GM23248 (cell line): ENCODE measurements at regions not wholly inside any gene's neighbourhood (a gene's known extent, or its start where the extent isn't known, plus 50 kb on each side); places are given as distances from the start of the nearest gene placed in this dataset.

Experiments
- DNase-seq: peaks from one replicate; pipeline ENCODE4 v3.0.0-alpha.2; 2015
- H2AFZ ChIP-seq: fragments of 200-600 bp; sonication (generic); 2 replicates; pipeline ENCODE4 v1.6.1; 2016; ENCODE audit warnings: antibody characterized with exemption
- H3F3A ChIP-seq: fragments of 200-600 bp; sonication (generic); 2 replicates; pipeline ENCODE4 v1.6.1; 2016; ENCODE audit warnings: mild to moderate bottlenecking, antibody characterized with exemption, mixed run types; ENCODE audit not compliant: insufficient read depth
- H3K27ac ChIP-seq: fragments of 200-600 bp; sonication (generic); 2 replicates; pipeline ENCODE4 v1.5.1; 2016; ENCODE audit warnings: mild to moderate bottlenecking
- H3K27me3 ChIP-seq: fragments of 200-600 bp; sonication (generic); replicated peaks from 2 replicates; pipeline ENCODE4 v1.6.1; 2016; ENCODE audit warnings: mild to moderate bottlenecking; ENCODE audit not compliant: insufficient read depth
- H3K36me3 ChIP-seq: fragments of 200-600 bp; sonication (generic); 2 replicates; pipeline ENCODE4 v1.6.1; 2016; ENCODE audit warnings: low read depth, mild to moderate bottlenecking
- H3K4me1 ChIP-seq: fragments of 200-600 bp; sonication (generic); 2 replicates; pipeline ENCODE4 v1.6.1; 2016; ENCODE audit warnings: mild to moderate bottlenecking; ENCODE audit not compliant: insufficient read depth
- H3K4me2 ChIP-seq: fragments of 200-600 bp; sonication (generic); one replicate; pipeline ENCODE4 v1.6.1; 2016; ENCODE audit warnings: mild to moderate bottlenecking; ENCODE audit not compliant: unreplicated experiment
- H3K4me3 ChIP-seq: fragments of 200-600 bp; sonication (generic); 2 replicates; pipeline ENCODE4 v1.5.1; 2016; ENCODE audit warnings: mild to moderate bottlenecking
- H3K79me2 ChIP-seq: fragments of 200-600 bp; sonication (generic); 2 replicates; pipeline ENCODE4 v1.6.1; 2016; ENCODE audit warnings: mild to moderate bottlenecking; ENCODE audit not compliant: insufficient read depth
- H3K9ac ChIP-seq: fragments of 200-600 bp; sonication (generic); 2 replicates; pipeline ENCODE4 v1.6.1; 2016; ENCODE audit warnings: mild to moderate bottlenecking
- H3K9me2 ChIP-seq: fragments of 200-600 bp; sonication (generic); 2 replicates; pipeline ENCODE4 v1.6.1; 2016; ENCODE audit warnings: mixed run types, mild to moderate bottlenecking, moderate library complexity; ENCODE audit not compliant: insufficient read depth
- H3K9me3 ChIP-seq: fragments of 200-600 bp; sonication (generic); one replicate; pipeline ENCODE4 v1.6.1; 2017; ENCODE audit warnings: low read depth
- H4K20me1 ChIP-seq: fragments of 200-600 bp; sonication (generic); 2 replicates; pipeline ENCODE4 v1.6.0; 2016; ENCODE audit not compliant: insufficient read depth
- EZH2 ChIP-seq: fragments of 200-600 bp; sonication (generic); IDR thresholded peaks from 2 replicates; pipeline ENCODE4 v1.6.1; 2018; ENCODE audit warnings: antibody characterized with exemption, mild to moderate bottlenecking; ENCODE audit not compliant: insufficient read depth, poor library complexity, severe bottlenecking
- EZH2phosphoT487 ChIP-seq: fragments of 200-600 bp; sonication (generic); IDR thresholded peaks from 2 replicates; pipeline ENCODE4 v1.6.1; 2018; ENCODE audit warnings: antibody characterized with exemption, moderate library complexity, mild to moderate bottlenecking, low read depth; ENCODE audit not compliant: insufficient read depth
- WGBS, 2 experiments: methylation state at CpG; one replicate each; pipeline ENCODE4 v1.1.6; 2015 to 2017; ENCODE audit warnings: low lambda C conversion rate in 2 of 2, low coverage in 1 of 2; ENCODE audit errors: missing lambda C conversion rate in 2 of 2; 5-methylcytosine and 5-hydroxymethylcytosine counted together
- in situ Hi-C: fragments of 300-500 bp; cut with MboI; formaldehyde crosslinking; loops from 2 replicates; pipeline ENCODE4 v1.15.0; 2020

GRCh38 chr5:58357799-58358500, 101.9 kb downstream of the PLK2 start:
- DNase-seq, result no peak
- Histone ChIP-seq H3K9me2 (no peaks in the 10 kb centered on the region; the same call in 1 of the 2 replicates), H3K79me2 (no peaks in the 10 kb centered on the region), H3K9ac (no peak overlapping the region), H3K9me3 (no peaks in the 10 kb centered on the region), H3K27me3 (no peaks in the 10 kb centered on the region), H3K36me3 (no peaks in the 10 kb centered on the region), H4K20me1 (no peaks in the 10 kb centered on the region), H3F3A (no peaks in the 10 kb centered on the region), H3K4me3 (no peak overlapping the region), H3K27ac (no peak overlapping the region), H3K4me2 (no peak overlapping the region), H3K4me1 (no peaks in the 10 kb centered on the region), H2AFZ (no peak overlapping the region)
- 72% methylated on average over 4 of the region's 4 CpGs for WGBS, 2 experiments
- TF ChIP-seq EZH2, result no peak
- TF ChIP-seq EZH2phosphoT487, result no peak
- in situ Hi-C loops, result no loop called here

- Histone ChIP-seq H3K27me3 (no peaks in the 10 kb centered on the region), H3K4me1 (no peaks in the 10 kb centered on the region), H2AFZ (no peak overlapping the region), H3K9me2 (no peaks in the 10 kb centered on the region; the same call in 1 of the 2 replicates), H4K20me1 (no peaks in the 10 kb centered on the region), H3K9me3 (no peaks in the 10 kb centered on the region), H3F3A (no peaks in the 10 kb centered on the region), H3K9ac (no peak overlapping the region), H3K4me2 (no peak overlapping the region), H3K27ac (no peak overlapping the region), H3K79me2 (no peaks in the 10 kb centered on the region), H3K36me3 (no peaks in the 10 kb centered on the region), H3K4me3 (no peak overlapping the region)
- no peak for TF ChIP-seq EZH2
- no peak for TF ChIP-seq EZH2phosphoT487
- 49 to 55% methylated on average over 2 of the region's 2 CpGs for WGBS, 2 experiments
- DNase-seq, result peak; percentile 44
- in situ Hi-C loops, result no loop called here
These were observed 102.8 kb downstream of the PLK2 start for GRCh38 chr5:58357121-58357520.

GRCh38 chr5:58356662-58357061, 103.2 kb downstream of the PLK2 start:
- H3K79me2 ChIP-seq, result no peaks in the 10 kb centered on the region
- H3K4me1 ChIP-seq, result no peaks in the 10 kb centered on the region
- H4K20me1 ChIP-seq, result no peaks in the 10 kb centered on the region
- H3K9me3 ChIP-seq, result no peaks in the 10 kb centered on the region
- H3K36me3 ChIP-seq, result no peaks in the 10 kb centered on the region
- H3K4me2 ChIP-seq, result no peak overlapping the region
- no peaks in the 10 kb centered on the region for H3K27me3 ChIP-seq
- in situ Hi-C loops, result no loop called here
- H3K27ac ChIP-seq, result no peak overlapping the region
- H3F3A ChIP-seq, result no peaks in the 10 kb centered on the region
- WGBS, 2 experiments, result 81% methylated on average over 4 of the region's 4 CpGs
- DNase-seq, result no peak
- no peak overlapping the region for H2AFZ ChIP-seq
- no peak overlapping the region for H3K9ac ChIP-seq
- no peaks in the 10 kb centered on the region; the same call in 1 of the 2 replicates for H3K9me2 ChIP-seq
- TF ChIP-seq EZH2phosphoT487, result no peak
- TF ChIP-seq EZH2, result no peak
- H3K4me3 ChIP-seq, result no peak overlapping the region

- no peaks in the 10 kb centered on the region for H3K9me3 ChIP-seq
- no peak overlapping the region for H2AFZ ChIP-seq
- no peaks in the 10 kb centered on the region for H3K27me3 ChIP-seq
- H3K79me2 ChIP-seq, result no peaks in the 10 kb centered on the region
- H3F3A ChIP-seq, result no peaks in the 10 kb centered on the region
- no peaks in the 10 kb centered on the region for H4K20me1 ChIP-seq
- no peaks in the 10 kb centered on the region; the same call in 1 of the 2 replicates for H3K9me2 ChIP-seq
- 50 to 56% methylated on average over 2 of the region's 2 CpGs for WGBS, 2 experiments
- no peak overlapping the region for H3K9ac ChIP-seq
- H3K27ac ChIP-seq, result no peak overlapping the region
- DNase-seq, result no peak
- in situ Hi-C loops, result no loop called here
- no peak overlapping the region for H3K4me2 ChIP-seq
- H3K4me3 ChIP-seq, result no peak overlapping the region
- TF ChIP-seq EZH2 (no peak), EZH2phosphoT487 (no peak)
- no peaks in the 10 kb centered on the region for H3K4me1 ChIP-seq
- H3K36me3 ChIP-seq, result no peaks in the 10 kb centered on the region
These were observed 105.1 kb downstream of the PLK2 start for GRCh38 chr5:58354827-58355226.
